Calu3 (cell line): ENCODE measurements at regions not wholly inside any gene's neighbourhood (a gene's known extent, or its start where the extent isn't known, plus 50 kb on each side); places are given as distances from the start of the nearest gene placed in this dataset.

Experiments used
- BruUV-seq: library from RNA; stranded (reverse); fragments of 400-500 nt; replicated peaks from 2 replicates; lab custom pipeline; 2021; lab: Mats Ljungman, UMichigan
- CTCF ChIA-PET: fragments of 300-600 bp; sonication (Branson Sonifier 250); formaldehyde crosslinking; loops from one replicate; lab custom pipeline; 2022; ENCODE audit warnings: antibody characterized with exemption; lab: Charles Lee
- DNase-seq: peaks from one replicate; pipeline ENCODE4 v3.0.0; 2022
- H3K27ac Mint-ChIP-seq: one replicate; pipeline ENCODE4 v1.8.0; 2022; ENCODE audit warnings: mixed read lengths; ENCODE audit not compliant: unreplicated experiment
- H3K27me3 Mint-ChIP-seq: one replicate; pipeline ENCODE4 v1.8.0; 2022; ENCODE audit warnings: mixed read lengths; ENCODE audit not compliant: unreplicated experiment
- H3K36me3 Mint-ChIP-seq: one replicate; pipeline ENCODE4 v1.8.0; 2022; ENCODE audit warnings: mild to moderate bottlenecking, moderate library complexity, mixed read lengths; ENCODE audit not compliant: insufficient read depth, unreplicated experiment
- H3K4me1 Mint-ChIP-seq: one replicate; pipeline ENCODE4 v1.8.0; 2022; ENCODE audit warnings: mild to moderate bottlenecking, low read depth, mixed read lengths; ENCODE audit not compliant: unreplicated experiment
- H3K4me3 Mint-ChIP-seq: one replicate; pipeline ENCODE4 v1.8.0; 2022; ENCODE audit warnings: mild to moderate bottlenecking, low read depth, moderate library complexity, mixed read lengths; ENCODE audit not compliant: unreplicated experiment
- H3K9me3 Mint-ChIP-seq: one replicate; pipeline ENCODE4 v1.8.0; 2022; ENCODE audit warnings: low read depth, mixed read lengths; ENCODE audit not compliant: unreplicated experiment
- intact Hi-C: fragments of 100-400 bp; cut with micrococcal nuclease; formaldehyde crosslinking; loops from one replicate; pipeline ENCODE4 v1.10.0; 2022; ENCODE audit not compliant: unreplicated experiment
- TF ChIP-seq, protein P1 (sequence below): fragments of 200-600 bp; IDR thresholded peaks from one replicate; pipeline ENCODE4 v1.8.0; 2022; ENCODE audit warnings: antibody characterized with exemption; ENCODE audit not compliant: unreplicated experiment

DNA sequence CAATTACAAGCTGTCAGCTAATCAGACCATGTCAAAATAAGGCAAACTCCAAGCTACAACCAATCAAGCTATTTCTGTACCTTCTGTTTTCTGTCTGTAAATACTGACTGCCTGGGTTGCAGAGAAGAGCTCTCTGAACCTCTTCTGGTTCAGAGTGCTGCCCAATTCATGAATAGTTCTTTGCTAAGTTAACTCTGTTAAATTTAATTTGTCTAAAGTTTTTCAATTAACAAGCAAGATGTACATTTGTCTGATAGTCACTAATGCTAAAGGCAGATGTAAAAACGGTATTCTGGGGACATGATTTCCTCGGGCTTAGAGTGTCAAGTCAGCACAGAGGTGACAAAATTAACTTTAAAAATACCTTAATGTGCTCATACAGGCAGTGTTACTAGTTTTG is 408.3 kb upstream of the CLINT1 start:
- Mint-ChIP-seq H3K36me3 (no peaks in the 10 kb centered on the region), H3K9me3 (no peaks in the 10 kb centered on the region), H3K4me1 (no peaks in the 10 kb centered on the region), H3K27me3 (no peaks in the 10 kb centered on the region), H3K27ac (no peak overlapping the region), H3K4me3 (no peak overlapping the region)
- intact Hi-C loops: no loop called here
- CTCF ChIA-PET: no interaction called here
- TF ChIP-seq, protein P1, sequence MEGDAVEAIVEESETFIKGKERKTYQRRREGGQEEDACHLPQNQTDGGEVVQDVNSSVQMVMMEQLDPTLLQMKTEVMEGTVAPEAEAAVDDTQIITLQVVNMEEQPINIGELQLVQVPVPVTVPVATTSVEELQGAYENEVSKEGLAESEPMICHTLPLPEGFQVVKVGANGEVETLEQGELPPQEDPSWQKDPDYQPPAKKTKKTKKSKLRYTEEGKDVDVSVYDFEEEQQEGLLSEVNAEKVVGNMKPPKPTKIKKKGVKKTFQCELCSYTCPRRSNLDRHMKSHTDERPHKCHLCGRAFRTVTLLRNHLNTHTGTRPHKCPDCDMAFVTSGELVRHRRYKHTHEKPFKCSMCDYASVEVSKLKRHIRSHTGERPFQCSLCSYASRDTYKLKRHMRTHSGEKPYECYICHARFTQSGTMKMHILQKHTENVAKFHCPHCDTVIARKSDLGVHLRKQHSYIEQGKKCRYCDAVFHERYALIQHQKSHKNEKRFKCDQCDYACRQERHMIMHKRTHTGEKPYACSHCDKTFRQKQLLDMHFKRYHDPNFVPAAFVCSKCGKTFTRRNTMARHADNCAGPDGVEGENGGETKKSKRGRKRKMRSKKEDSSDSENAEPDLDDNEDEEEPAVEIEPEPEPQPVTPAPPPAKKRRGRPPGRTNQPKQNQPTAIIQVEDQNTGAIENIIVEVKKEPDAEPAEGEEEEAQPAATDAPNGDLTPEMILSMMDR: no peak
- BruUV-seq: no TSS peak
- no peak for DNase-seq

DNA sequence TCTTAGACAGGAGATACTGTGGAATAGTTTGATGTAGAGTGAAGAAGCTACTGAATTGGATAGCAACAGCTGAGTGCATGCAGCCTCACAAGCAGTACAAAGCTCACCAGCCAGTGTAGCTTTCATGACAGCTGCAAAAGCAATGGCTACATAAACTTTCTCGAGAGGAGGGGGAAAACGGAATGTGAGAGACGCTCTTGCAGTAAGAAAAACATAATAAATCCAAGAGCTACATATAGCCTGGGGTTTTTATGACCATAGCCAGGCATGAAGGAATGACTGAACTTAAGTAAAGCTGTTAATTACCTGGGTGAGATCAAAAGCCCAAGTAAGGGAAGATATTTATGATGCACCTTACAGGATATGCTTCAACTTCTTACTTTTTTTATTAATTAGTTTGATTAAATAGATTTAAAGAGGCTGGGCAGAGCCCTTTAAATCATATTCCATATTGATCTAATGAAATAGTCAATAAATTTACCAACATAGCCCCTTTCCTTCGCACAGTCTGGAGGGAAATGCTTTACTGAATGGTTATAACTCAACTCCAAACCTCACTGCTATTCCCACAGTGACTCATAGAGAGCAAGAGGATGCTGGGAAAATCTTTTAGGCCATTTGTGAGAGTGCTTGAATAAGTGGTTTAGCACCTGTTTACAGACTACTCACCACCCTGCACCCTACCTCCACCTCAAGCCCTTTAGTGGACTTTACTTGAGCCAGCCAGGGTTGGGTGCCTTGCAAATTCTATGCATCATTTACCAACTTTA is 407.2 kb upstream of the CLINT1 start:
- Mint-ChIP-seq H3K4me1 (no peaks in the 10 kb centered on the region), H3K27ac (no peak overlapping the region), H3K36me3 (no peaks in the 10 kb centered on the region), H3K27me3 (no peaks in the 10 kb centered on the region), H3K4me3 (no peak overlapping the region), H3K9me3 (no peaks in the 10 kb centered on the region)
- no peak for DNase-seq
- BruUV-seq: no TSS peak
- intact Hi-C loops: no loop called here
- TF ChIP-seq, protein P1: no peak
- CTCF ChIA-PET: no interaction called here

DNA sequence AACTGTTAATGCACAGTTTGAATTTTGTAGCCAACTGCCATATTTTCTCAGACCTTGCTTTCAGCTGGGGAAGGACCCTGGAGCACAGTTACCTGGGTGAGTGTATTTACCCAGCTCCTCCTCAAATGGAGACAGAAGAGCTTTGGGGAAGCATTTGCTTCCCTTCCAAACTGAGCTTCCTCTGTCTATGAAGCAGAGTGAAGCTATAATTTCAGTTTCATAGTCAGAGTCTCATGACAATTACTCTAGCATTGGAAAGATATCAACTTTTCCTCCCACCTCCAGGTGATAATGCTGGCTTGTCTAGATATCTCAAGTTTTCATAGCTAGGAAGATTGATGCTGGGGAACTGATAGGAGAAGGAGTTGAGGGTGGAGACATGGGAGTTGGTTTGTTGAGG is 406.4 kb upstream of the CLINT1 start:
- CTCF ChIA-PET: no interaction called here
- Mint-ChIP-seq H3K36me3 (no peaks in the 10 kb centered on the region), H3K9me3 (no peaks in the 10 kb centered on the region), H3K4me1 (no peaks in the 10 kb centered on the region), H3K4me3 (no peak overlapping the region), H3K27me3 (no peaks in the 10 kb centered on the region), H3K27ac (no peak overlapping the region)
- DNase-seq: no peak
- TF ChIP-seq, protein P1: no peak
- no TSS peak for BruUV-seq
- intact Hi-C loops: no loop called here

DNA sequence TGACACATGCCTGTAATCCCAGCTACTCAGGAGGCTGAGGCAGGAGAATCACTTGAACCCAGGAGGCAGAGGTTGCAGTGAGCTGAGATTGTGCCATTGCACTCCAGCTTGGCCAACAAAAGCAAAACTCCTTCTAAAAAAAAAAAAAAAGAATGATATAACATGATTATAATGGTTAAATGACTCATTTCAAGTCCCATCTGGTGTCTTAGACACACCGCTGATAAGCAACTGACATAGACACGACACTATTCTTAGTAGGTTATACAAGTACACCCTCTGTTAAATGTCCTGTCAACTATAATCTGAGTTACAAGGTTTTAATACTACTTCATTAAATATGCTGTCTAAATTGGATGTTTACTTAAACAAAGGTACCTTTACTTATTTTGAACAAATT is 405.3 kb upstream of the CLINT1 start:
- no peak overlapping the region for H3K4me3 Mint-ChIP-seq
- H3K36me3 Mint-ChIP-seq: no peaks in the 10 kb centered on the region
- intact Hi-C loops: no loop called here
- no peak for DNase-seq
- H3K27me3 Mint-ChIP-seq: no peaks in the 10 kb centered on the region
- H3K27ac Mint-ChIP-seq: no peak overlapping the region
- TF ChIP-seq, protein P1: no peak
- no TSS peak for BruUV-seq
- CTCF ChIA-PET: no interaction called here
- no peaks in the 10 kb centered on the region for H3K9me3 Mint-ChIP-seq
- no peaks in the 10 kb centered on the region for H3K4me1 Mint-ChIP-seq
